ENCODE measurements at regions not wholly inside any gene's neighbourhood (a gene's known extent, or its start where the extent isn't known, plus 50 kb on each side); places are given as distances from the start of the nearest gene placed in this dataset.

DNA sequence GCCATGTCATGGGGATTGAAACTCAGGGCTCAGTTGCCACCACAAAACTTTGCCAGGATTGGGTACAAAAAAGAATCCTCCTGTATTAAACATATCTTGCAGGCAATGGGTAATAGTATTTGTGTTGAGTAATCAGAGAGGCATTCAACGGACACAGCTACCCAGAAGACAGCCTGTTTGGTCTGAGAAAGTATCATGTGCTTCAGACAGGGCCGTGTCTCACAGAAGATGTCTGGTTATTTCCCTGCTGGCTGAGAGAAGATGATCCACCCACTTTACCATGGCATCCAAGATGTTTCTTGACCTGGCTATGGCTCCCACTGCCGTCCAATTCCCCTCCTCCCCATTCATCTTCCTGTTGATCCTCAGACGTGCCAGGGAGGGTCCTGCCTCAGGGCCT, 304.3 kb upstream of the XYLT1 start:
- TF ChIP-seq ZBTB7A (IDR thresholded peaks at IDR 0.05; ENCODE audit: low read depth) (no peak), NFIC (IDR thresholded peaks at IDR 0.05) (no peak), CREB1 (IDR thresholded peaks at IDR 0.05; ENCODE audit: low read depth) (no peak), YY1 (IDR thresholded peaks at IDR 0.05; ENCODE audit: low read depth) (no peak), EP300 (IDR thresholded peaks at IDR 0.05; ENCODE audit: borderline replicate concordance) (no peak), RAD21 (IDR thresholded peaks at IDR 0.05; ENCODE audit: low read depth) (no peak), FOXM1 (IDR thresholded peaks at IDR 0.05; ENCODE audit: borderline replicate concordance, low read depth) (no peak), TAF1 (IDR thresholded peaks at IDR 0.05; ENCODE audit: low read depth) (no peak)
- TF ChIP-seq, protein P1, sequence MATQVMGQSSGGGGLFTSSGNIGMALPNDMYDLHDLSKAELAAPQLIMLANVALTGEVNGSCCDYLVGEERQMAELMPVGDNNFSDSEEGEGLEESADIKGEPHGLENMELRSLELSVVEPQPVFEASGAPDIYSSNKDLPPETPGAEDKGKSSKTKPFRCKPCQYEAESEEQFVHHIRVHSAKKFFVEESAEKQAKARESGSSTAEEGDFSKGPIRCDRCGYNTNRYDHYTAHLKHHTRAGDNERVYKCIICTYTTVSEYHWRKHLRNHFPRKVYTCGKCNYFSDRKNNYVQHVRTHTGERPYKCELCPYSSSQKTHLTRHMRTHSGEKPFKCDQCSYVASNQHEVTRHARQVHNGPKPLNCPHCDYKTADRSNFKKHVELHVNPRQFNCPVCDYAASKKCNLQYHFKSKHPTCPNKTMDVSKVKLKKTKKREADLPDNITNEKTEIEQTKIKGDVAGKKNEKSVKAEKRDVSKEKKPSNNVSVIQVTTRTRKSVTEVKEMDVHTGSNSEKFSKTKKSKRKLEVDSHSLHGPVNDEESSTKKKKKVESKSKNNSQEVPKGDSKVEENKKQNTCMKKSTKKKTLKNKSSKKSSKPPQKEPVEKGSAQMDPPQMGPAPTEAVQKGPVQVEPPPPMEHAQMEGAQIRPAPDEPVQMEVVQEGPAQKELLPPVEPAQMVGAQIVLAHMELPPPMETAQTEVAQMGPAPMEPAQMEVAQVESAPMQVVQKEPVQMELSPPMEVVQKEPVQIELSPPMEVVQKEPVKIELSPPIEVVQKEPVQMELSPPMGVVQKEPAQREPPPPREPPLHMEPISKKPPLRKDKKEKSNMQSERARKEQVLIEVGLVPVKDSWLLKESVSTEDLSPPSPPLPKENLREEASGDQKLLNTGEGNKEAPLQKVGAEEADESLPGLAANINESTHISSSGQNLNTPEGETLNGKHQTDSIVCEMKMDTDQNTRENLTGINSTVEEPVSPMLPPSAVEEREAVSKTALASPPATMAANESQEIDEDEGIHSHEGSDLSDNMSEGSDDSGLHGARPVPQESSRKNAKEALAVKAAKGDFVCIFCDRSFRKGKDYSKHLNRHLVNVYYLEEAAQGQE (IDR thresholded peaks at IDR 0.05; ENCODE audit: low read depth): no peak
- TF ChIP-seq, protein P2, sequence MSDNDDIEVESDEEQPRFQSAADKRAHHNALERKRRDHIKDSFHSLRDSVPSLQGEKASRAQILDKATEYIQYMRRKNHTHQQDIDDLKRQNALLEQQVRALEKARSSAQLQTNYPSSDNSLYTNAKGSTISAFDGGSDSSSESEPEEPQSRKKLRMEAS (IDR thresholded peaks at IDR 0.05): no peak

All from Ishikawa (cell line).